ENCODE measurements at regions not wholly inside any gene's neighbourhood (a gene's known extent, or its start where the extent isn't known, plus 50 kb on each side); places are given as distances from the start of the nearest gene placed in this dataset.

DNA sequence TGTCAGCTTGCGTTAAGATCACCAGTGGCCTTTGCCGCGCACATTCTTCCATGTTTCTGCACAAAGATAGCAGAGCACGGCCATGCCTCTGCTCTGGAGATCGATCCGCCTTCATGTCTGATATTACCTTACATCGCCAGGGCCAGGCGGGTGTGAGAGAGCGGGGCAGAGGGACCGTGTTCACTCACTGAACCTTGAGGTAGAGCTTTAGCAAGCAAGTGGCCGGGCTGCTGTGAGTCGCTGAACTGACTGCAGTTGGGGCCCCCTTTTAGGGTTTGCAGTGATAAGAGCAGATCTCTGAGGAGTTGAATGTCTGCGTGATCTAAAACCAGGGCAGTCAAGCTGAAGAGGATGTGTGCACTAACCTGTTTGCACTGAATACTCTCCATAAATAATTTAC, 275.4 kb upstream of the OBI1 start:
- no peak for TF ChIP-seq EZH2phosphoT487 (IDR thresholded peaks at IDR 0.05; ENCODE audit: low read depth)
- TF ChIP-seq, protein P1, sequence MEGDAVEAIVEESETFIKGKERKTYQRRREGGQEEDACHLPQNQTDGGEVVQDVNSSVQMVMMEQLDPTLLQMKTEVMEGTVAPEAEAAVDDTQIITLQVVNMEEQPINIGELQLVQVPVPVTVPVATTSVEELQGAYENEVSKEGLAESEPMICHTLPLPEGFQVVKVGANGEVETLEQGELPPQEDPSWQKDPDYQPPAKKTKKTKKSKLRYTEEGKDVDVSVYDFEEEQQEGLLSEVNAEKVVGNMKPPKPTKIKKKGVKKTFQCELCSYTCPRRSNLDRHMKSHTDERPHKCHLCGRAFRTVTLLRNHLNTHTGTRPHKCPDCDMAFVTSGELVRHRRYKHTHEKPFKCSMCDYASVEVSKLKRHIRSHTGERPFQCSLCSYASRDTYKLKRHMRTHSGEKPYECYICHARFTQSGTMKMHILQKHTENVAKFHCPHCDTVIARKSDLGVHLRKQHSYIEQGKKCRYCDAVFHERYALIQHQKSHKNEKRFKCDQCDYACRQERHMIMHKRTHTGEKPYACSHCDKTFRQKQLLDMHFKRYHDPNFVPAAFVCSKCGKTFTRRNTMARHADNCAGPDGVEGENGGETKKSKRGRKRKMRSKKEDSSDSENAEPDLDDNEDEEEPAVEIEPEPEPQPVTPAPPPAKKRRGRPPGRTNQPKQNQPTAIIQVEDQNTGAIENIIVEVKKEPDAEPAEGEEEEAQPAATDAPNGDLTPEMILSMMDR (IDR thresholded peaks at IDR 0.05; ENCODE audit: low read depth, low read length): no peak

Measured in OCI-LY3 (cell line).